Endodermal cell (in vitro differentiated cells): ENCODE measurements at regions not wholly inside any gene's neighbourhood (a gene's known extent, or its start where the extent isn't known, plus 50 kb on each side); places are given as distances from the start of the nearest gene placed in this dataset.

Source experiments
- DNase-seq: peaks from one replicate; pipeline ENCODE4 v3.0.0-alpha.2; 2017
- H3K27ac ChIP-seq: 2 replicates; pipeline ENCODE4 v1.5.1; 2013; ENCODE audit warnings: mild to moderate bottlenecking, low read depth, low read length, moderate library complexity
- H3K27me3 ChIP-seq: 2 replicates; pipeline ENCODE4 v1.6.1; 2013; ENCODE audit warnings: mild to moderate bottlenecking, low read length, moderate library complexity; ENCODE audit not compliant: insufficient read depth, control insufficient read depth, poor library complexity, severe bottlenecking
- H3K36me3 ChIP-seq: 2 replicates; pipeline ENCODE4 v1.7.0; 2013; ENCODE audit warnings: mild to moderate bottlenecking, low read length, moderate library complexity; ENCODE audit not compliant: control insufficient read depth, insufficient read depth
- H3K4me1 ChIP-seq: one replicate; pipeline ENCODE4 v1.7.0; 2013; ENCODE audit warnings: low read length; ENCODE audit not compliant: control insufficient read depth, insufficient read depth
- H3K4me3 ChIP-seq: 2 replicates; pipeline ENCODE4 v1.5.1; 2013; ENCODE audit warnings: mild to moderate bottlenecking, low read length, moderate library complexity
- H3K9ac ChIP-seq: 2 replicates; pipeline ENCODE4 v1.6.1; 2013; ENCODE audit warnings: mild to moderate bottlenecking, low read length, moderate library complexity; ENCODE audit not compliant: poor library complexity, severe bottlenecking; ENCODE audit errors: extremely low read depth
- H3K9me3 ChIP-seq: 2 replicates; pipeline ENCODE4 v1.6.1; 2013; ENCODE audit warnings: mild to moderate bottlenecking, low read length, moderate library complexity; ENCODE audit not compliant: control insufficient read depth
- H3K27ac Mint-ChIP-seq: 2 replicates; pipeline ENCODE4 v1.8.0; 2020; ENCODE audit warnings: mixed read lengths
- H3K27me3 Mint-ChIP-seq: 2 replicates; pipeline ENCODE4 v1.8.0; 2021; ENCODE audit warnings: mild to moderate bottlenecking, mixed read lengths; ENCODE audit not compliant: insufficient read depth
- H3K36me3 Mint-ChIP-seq: 2 replicates; pipeline ENCODE4 v1.8.0; 2020; ENCODE audit warnings: low read depth, mixed read lengths
- H3K4me1 Mint-ChIP-seq: 2 replicates; pipeline ENCODE4 v1.8.0; 2020; ENCODE audit warnings: mixed read lengths
- H3K4me3 Mint-ChIP-seq: 2 replicates; pipeline ENCODE4 v1.8.0; 2020; ENCODE audit warnings: mild to moderate bottlenecking, moderate library complexity, mixed read lengths
- H3K9me3 Mint-ChIP-seq: 2 replicates; pipeline ENCODE4 v1.8.0; 2020; ENCODE audit warnings: mild to moderate bottlenecking, mixed read lengths
- WGBS, 2 experiments: methylation state at CpG; one replicate each; pipeline versions ENCODE4 v1.1.5 to v1.1.7; 2013; ENCODE audit warnings: missing lambda C conversion rate in 2 of 2, mixed read lengths in 1 of 2; ENCODE audit not compliant: insufficient coverage in 1 of 2, insufficient read length in 1 of 2; 5-methylcytosine and 5-hydroxymethylcytosine counted together
- TF ChIP-seq, protein P1 (sequence below): fragments of 200-600 bp; sonication (generic); conservative IDR thresholded peaks from 2 replicates; pipeline ENCODE4 v1.5.0; 2021; ENCODE audit warnings: antibody characterized with exemption, mild to moderate bottlenecking

DNA sequence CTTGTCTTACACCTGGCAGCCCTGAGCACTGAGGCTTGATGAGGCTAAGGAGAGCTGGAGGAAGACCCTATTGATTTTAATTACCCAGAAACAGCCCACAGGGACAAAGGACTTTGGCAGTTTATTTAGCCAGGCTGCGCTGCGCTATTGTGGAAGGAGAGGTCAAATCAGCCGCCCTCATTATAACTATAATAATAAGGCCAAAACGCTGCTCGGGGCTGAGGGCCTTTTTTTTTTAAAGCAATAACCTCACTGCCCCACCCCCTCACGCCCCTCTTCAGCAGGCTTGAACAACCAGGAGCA is 60.6 kb upstream of the NKX1-1 start:
- Mint-ChIP-seq H3K27me3 (peaks cover 6% of the 10 kb centered on the region), H3K4me1 (peaks cover under 1% of the 10 kb centered on the region)
- H3K27me3 ChIP-seq: peaks cover 21% of the 10 kb centered on the region

DNA sequence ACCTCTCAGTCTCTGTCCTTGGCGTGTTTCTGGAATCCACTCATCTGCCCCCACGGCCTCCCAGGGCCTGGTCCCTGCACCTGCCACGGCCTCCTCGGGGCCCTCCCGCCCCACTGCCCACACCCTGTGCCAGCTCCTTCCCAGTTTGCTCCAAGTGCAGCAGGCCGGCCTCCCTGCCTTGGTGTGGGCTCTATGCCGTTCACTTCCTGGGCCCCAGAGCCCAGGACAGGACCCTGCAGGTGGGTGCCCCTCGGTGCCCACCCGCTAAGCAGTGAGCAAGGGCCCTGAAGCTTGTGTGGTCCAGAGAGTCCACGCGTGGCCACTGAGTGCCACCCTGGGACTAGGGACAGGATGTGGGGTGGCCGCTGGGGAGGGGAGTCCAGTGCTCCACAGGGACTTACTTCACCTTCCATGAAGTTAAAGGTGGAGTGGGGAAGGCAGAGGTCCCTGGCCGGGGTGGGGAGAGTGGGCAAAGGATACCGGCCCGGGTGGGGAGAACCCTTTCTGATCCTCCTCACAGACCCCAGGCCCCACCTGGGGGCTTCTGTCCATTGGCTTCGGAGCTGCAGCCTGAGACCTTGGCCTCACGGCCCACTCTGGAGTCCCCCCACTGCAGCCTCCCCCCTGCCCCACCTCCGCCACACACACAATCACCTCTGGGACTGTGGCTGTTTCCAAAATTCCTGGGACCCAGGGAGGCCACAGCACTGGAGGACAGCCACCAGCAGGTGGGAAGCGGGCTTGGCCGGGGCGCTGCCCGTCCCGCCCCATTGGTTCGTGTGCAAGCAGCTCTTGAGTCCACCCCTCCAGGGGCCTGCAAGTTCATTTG is 60.0 kb upstream of the NKX1-1 start:
- Mint-ChIP-seq H3K4me3 (no peak overlapping the region), H3K4me1 (peaks cover 2% of the 10 kb centered on the region), H3K36me3 (no peaks in the 10 kb centered on the region), H3K27ac (no peak overlapping the region), H3K9me3 (peaks cover 9% of the 10 kb centered on the region), H3K27me3 (peaks cover 6% of the 10 kb centered on the region)
- TF ChIP-seq, protein P1, sequence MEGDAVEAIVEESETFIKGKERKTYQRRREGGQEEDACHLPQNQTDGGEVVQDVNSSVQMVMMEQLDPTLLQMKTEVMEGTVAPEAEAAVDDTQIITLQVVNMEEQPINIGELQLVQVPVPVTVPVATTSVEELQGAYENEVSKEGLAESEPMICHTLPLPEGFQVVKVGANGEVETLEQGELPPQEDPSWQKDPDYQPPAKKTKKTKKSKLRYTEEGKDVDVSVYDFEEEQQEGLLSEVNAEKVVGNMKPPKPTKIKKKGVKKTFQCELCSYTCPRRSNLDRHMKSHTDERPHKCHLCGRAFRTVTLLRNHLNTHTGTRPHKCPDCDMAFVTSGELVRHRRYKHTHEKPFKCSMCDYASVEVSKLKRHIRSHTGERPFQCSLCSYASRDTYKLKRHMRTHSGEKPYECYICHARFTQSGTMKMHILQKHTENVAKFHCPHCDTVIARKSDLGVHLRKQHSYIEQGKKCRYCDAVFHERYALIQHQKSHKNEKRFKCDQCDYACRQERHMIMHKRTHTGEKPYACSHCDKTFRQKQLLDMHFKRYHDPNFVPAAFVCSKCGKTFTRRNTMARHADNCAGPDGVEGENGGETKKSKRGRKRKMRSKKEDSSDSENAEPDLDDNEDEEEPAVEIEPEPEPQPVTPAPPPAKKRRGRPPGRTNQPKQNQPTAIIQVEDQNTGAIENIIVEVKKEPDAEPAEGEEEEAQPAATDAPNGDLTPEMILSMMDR: no peak
- H3K9me3 ChIP-seq: no peaks in the 10 kb centered on the region
- H3K4me3 ChIP-seq: no peak overlapping the region
- DNase-seq: no peak
- H3K9ac ChIP-seq: no peak overlapping the region
- H3K27me3 ChIP-seq: peaks cover 16% of the 10 kb centered on the region
- 87 to 89% methylated on average over 10 to 21 of the region's 24 CpGs for WGBS, 2 experiments
- H3K27ac ChIP-seq: no peak overlapping the region
- H3K36me3 ChIP-seq: no peaks in the 10 kb centered on the region
- no peaks in the 10 kb centered on the region for H3K4me1 ChIP-seq

More for the DNA sequence above, 60.6 kb upstream of the NKX1-1 start:
- Histone ChIP-seq H3K9me3 (no peaks in the 10 kb centered on the region), H3K4me1 (no peaks in the 10 kb centered on the region), H3K9ac (no peak overlapping the region), H3K4me3 (no peak overlapping the region), H3K36me3 (no peaks in the 10 kb centered on the region), H3K27ac (no peak overlapping the region)
- no peaks in the 10 kb centered on the region for H3K36me3 Mint-ChIP-seq
- no peak overlapping the region for H3K4me3 Mint-ChIP-seq
- TF ChIP-seq, protein P1: no peak
- H3K27ac Mint-ChIP-seq: no peak overlapping the region
- whole genome bisulfite sequencing, 2 experiments: 86 to 92% methylated on average over 5 to 6 of the region's 6 CpGs
- DNase-seq: no peak
- peaks cover 9% of the 10 kb centered on the region for H3K9me3 Mint-ChIP-seq

DNA sequence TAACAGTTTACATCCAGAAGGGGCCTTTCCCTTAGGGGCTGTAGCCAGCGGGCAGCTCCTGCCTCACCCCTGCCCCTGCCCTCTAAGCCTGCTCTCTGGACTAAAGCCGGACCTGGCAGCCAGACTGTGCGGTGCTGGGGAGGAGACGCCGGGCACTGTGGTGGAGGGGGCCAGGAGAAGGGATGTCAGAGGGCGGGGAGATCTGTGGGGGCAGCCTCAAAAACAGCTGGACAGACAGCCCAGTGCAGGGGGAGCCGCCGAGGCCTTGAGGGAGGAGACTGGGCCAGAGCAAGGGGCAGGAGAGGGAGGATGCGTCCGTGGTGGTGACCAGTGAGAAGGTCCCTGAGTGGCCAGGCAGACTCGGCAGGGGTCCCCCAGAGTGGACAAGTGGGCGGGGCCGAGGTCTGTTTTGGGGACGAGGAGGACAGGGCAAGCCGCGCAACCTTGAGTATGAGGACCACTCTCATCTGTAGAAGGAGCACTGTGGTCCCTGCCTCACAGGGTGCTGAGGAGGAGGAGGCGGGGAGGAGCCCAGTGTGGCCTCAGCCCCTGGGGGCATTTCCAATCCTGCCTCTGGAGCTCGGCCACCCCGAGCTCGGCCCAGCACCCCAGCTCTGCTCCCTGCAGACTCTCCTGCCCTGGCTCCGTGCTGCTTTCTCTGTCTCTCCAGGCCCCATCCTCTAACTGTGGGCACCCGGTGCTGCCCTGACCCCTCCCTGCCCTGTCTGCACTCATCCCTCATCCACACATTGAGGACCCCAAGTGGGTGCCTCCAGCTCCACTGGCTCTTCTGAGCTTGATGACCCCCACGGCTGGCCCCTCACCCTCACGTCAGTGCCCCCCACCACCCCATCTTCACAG is 59.2 kb upstream of the NKX1-1 start:
- peaks cover 7% of the 10 kb centered on the region for H3K27me3 ChIP-seq
- H3K4me1 Mint-ChIP-seq: peaks cover 2% of the 10 kb centered on the region
- peaks cover 9% of the 10 kb centered on the region for H3K9me3 Mint-ChIP-seq
- no peak overlapping the region for H3K9ac ChIP-seq
- H3K4me3 ChIP-seq: no peak overlapping the region
- H3K27ac ChIP-seq: no peak overlapping the region
- H3K4me1 ChIP-seq: no peaks in the 10 kb centered on the region
- peaks cover 4% of the 10 kb centered on the region for H3K27me3 Mint-ChIP-seq
- TF ChIP-seq, protein P1: no peak
- 84 to 89% methylated on average over 11 to 24 of the region's 24 CpGs for WGBS, 2 experiments
- H3K36me3 ChIP-seq: no peaks in the 10 kb centered on the region
- H3K4me3 Mint-ChIP-seq: no peak overlapping the region
- no peaks in the 10 kb centered on the region for H3K9me3 ChIP-seq
- DNase-seq: no peak
- no peak overlapping the region for H3K27ac Mint-ChIP-seq
- no peaks in the 10 kb centered on the region for H3K36me3 Mint-ChIP-seq
